ENCODE measurements at regions not wholly inside any gene's neighbourhood (a gene's known extent, or its start where the extent isn't known, plus 50 kb on each side); places are given as distances from the start of the nearest gene placed in this dataset.

GRCh38 chr14:39581474-39581873 lies 149.2 kb upstream of the FBXO33 start:
- TF ChIP-seq, protein P1, sequence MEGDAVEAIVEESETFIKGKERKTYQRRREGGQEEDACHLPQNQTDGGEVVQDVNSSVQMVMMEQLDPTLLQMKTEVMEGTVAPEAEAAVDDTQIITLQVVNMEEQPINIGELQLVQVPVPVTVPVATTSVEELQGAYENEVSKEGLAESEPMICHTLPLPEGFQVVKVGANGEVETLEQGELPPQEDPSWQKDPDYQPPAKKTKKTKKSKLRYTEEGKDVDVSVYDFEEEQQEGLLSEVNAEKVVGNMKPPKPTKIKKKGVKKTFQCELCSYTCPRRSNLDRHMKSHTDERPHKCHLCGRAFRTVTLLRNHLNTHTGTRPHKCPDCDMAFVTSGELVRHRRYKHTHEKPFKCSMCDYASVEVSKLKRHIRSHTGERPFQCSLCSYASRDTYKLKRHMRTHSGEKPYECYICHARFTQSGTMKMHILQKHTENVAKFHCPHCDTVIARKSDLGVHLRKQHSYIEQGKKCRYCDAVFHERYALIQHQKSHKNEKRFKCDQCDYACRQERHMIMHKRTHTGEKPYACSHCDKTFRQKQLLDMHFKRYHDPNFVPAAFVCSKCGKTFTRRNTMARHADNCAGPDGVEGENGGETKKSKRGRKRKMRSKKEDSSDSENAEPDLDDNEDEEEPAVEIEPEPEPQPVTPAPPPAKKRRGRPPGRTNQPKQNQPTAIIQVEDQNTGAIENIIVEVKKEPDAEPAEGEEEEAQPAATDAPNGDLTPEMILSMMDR (IDR thresholded peaks at IDR 0.05) = no peak
- TF ChIP-seq POLR2AphosphoS5 (IDR thresholded peaks at IDR 0.05) (no peak), POLR2A (IDR thresholded peaks at IDR 0.05) (no peak), EP300 (IDR thresholded peaks at IDR 0.05) (no peak)

All from stomach (tissue), 4 donors.